Cardiac muscle cell (in vitro differentiated cells and primary cell): ENCODE measurements at regions not wholly inside any gene's neighbourhood (a gene's known extent, or its start where the extent isn't known, plus 50 kb on each side); places are given as distances from the start of the nearest gene placed in this dataset.
"Not testable (repeated sequence)": the region's sequence is repeated elsewhere in the genome, so short reads cannot be mapped to it uniquely, and the experiment has no call there.

Source experiments
- DNase-seq, 2 donors: peaks; one replicate each; pipeline versions ENCODE4 v3.0.0 to v3.0.0-alpha.2; 2010 to 2017; ENCODE audit warnings: low read depth in 1 of 2, low spot score in 1 of 2
- H3K27ac ChIP-seq: fragments of 200-600 bp; sonication (generic); 2 replicates; pipeline ENCODE4 v1.5.1; 2016
- H3K27me3 ChIP-seq: fragments of 200-600 bp; sonication (generic); 2 replicates; pipeline ENCODE4 v1.6.0; 2016; ENCODE audit warnings: control low read depth
- H3K36me3 ChIP-seq: fragments of 200-600 bp; sonication (generic); 2 replicates; pipeline ENCODE4 v1.5.1; 2016; ENCODE audit warnings: control low read depth
- H3K4me1 ChIP-seq: fragments of 200-600 bp; sonication (generic); 2 replicates; pipeline ENCODE4 v1.8.1; 2017; ENCODE audit warnings: low read depth, mild to moderate bottlenecking, mixed run types
- H3K4me3 ChIP-seq: fragments of 200-600 bp; sonication (generic); 2 replicates; pipeline ENCODE4 v1.5.1; 2016; ENCODE audit warnings: mild to moderate bottlenecking
- H3K9me3 ChIP-seq: fragments of 200-600 bp; sonication (generic); 2 replicates; pipeline ENCODE4 v1.5.1; 2017; ENCODE audit warnings: low read depth, mild to moderate bottlenecking, control low read depth
- TF ChIP-seq, protein P1 (sequence below): IDR thresholded peaks from 2 replicates; pipeline ENCODE4 v1.5.1; 2012; ENCODE audit warnings: low read depth, mild to moderate bottlenecking, low read length

DNA sequence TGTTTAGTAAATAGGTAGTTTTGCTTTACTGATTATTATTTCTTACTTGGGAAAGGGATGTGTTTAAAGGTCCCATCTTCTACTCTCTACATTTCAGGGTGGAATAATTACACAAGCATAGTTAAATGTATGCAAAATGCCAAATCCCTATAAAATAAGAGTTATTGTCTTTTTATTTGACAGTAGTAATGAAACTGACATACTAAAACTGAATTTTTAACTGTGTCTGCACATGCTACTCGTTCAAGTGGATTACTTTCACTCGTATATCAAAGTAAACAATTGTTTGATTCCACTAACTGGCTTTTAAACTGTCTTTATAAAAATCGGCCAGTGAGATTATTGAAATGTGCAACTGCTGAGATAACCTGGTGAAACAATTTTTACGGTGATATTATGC, 602.9 kb upstream of the ADGRB3 start:
- DNase-seq, result no peak
- H3K4me1 ChIP-seq, result no peaks in the 10 kb centered on the region
- H3K4me3 ChIP-seq, result no peak overlapping the region
- no peaks in the 10 kb centered on the region for H3K36me3 ChIP-seq
- H3K27me3 ChIP-seq, result no peaks in the 10 kb centered on the region
- TF ChIP-seq, protein P1, sequence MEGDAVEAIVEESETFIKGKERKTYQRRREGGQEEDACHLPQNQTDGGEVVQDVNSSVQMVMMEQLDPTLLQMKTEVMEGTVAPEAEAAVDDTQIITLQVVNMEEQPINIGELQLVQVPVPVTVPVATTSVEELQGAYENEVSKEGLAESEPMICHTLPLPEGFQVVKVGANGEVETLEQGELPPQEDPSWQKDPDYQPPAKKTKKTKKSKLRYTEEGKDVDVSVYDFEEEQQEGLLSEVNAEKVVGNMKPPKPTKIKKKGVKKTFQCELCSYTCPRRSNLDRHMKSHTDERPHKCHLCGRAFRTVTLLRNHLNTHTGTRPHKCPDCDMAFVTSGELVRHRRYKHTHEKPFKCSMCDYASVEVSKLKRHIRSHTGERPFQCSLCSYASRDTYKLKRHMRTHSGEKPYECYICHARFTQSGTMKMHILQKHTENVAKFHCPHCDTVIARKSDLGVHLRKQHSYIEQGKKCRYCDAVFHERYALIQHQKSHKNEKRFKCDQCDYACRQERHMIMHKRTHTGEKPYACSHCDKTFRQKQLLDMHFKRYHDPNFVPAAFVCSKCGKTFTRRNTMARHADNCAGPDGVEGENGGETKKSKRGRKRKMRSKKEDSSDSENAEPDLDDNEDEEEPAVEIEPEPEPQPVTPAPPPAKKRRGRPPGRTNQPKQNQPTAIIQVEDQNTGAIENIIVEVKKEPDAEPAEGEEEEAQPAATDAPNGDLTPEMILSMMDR, result no peak
- no peaks in the 10 kb centered on the region for H3K9me3 ChIP-seq
- no peak overlapping the region for H3K27ac ChIP-seq

DNA sequence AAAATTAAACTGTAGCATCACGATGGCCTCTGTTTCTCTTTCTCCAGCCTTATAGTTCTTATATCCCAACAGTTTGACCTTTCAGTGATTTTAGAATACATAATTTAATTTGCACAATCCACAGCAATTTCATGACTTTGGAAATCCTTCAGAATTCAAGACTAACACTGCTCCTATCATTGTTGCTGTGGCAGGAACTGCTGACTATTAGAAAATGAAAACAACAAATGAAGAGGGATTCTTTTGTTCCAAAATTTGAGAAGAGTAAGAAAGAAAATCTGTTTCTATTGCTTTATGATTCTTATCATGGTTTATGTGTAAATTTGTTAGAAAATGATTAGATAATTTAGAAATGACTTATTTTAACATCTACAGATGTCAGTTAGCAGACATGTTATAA, 604.0 kb upstream of the ADGRB3 start:
- Histone ChIP-seq H3K4me1 (no peaks in the 10 kb centered on the region), H3K27ac (no peak overlapping the region), H3K27me3 (no peaks in the 10 kb centered on the region), H3K9me3 (no peaks in the 10 kb centered on the region), H3K4me3 (no peak overlapping the region), H3K36me3 (no peaks in the 10 kb centered on the region)
- TF ChIP-seq, protein P1, result no peak
- DNase-seq, result no peak

DNA sequence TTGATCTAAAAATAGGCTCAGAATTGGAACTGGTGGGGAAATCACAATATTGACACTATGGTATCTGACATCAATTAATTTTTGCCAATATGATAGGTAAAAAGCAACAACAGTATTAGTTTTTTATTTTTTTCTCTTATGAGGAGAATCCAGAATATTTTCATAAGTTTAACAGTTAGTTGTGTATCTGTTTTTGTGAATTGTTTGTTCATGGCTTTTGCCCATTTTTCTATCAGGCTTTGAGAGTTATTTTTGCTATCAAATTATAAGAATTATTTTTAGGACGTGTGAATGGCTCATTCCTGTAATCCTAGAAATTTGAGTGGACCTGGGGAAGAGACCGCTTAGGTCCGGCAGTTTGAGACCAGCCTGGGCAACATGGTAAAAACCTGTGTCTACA, 608.6 kb upstream of the ADGRB3 start:
- no peaks in the 10 kb centered on the region for H3K4me1 ChIP-seq

DNA sequence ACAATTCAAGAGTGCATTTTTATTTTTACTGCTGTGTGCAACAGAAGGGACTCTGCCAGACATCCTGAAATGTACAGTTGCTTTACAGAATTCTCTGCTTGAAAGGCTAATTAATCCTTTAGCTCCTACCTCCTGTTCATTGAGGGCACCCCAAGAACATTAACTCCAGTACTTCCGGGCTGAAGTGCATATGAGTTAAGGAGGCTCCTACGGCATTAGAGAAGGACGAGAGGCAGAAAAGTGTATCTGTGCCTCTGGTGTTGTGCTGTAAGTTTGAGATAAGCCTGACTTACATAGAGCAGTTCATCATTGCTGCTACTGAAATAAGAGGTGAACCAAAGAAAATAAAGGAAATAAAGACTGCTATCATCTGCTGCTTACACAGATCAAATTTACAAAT, 609.3 kb upstream of the ADGRB3 start:
- TF ChIP-seq, protein P1, result no peak
- no peak overlapping the region for H3K27ac ChIP-seq

More for the DNA sequence above, 608.6 kb upstream of the ADGRB3 start:
- Histone ChIP-seq H3K36me3 (no peaks in the 10 kb centered on the region), H3K9me3 (no peaks in the 10 kb centered on the region), H3K27ac (no peak overlapping the region), H3K4me3 (no peak overlapping the region), H3K27me3 (no peaks in the 10 kb centered on the region)
- DNase-seq, result no peak
- TF ChIP-seq, protein P1, result no peak

DNA sequence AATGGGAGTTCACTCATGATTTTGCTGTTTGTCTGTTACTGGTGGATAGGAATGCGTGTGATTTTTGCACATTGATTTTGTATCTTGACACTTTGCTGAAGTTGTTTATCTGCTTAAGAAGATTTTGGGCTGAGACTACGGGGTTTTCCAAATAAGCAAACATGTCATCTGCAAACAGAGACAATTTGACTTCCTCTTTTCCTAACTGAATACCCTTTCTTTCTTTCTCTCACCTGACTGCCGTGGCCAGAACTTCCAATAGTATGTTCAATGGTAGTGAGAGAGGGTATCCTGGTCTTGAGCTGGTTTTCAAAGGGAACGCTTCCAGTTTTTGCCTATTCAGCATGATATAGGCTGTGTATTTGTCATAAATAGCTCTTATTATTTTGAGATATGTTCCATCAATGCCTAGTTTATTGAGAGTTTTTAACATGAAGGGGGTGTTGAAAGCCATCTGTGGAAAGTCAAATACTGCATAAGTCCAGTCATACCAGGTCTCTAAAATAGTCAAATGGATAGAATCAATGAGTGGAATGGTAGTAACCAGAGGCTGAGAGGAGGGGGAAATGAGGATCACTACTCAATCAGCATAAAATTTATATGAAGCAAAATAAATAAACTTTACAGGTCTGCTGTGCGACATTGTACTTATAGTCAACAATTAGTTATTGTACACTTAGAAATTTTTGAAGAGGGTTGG, 610.4 kb upstream of the ADGRB3 start:
- TF ChIP-seq, protein P1, result no peak
- no peak for DNase-seq
- Histone ChIP-seq H3K9me3 (no peaks in the 10 kb centered on the region), H3K27me3 (no peaks in the 10 kb centered on the region), H3K36me3 (no peaks in the 10 kb centered on the region), H3K27ac (no peak overlapping the region), H3K4me1 (no peaks in the 10 kb centered on the region), H3K4me3 (no peak overlapping the region)

More for the DNA sequence above, 609.3 kb upstream of the ADGRB3 start:
- Histone ChIP-seq H3K27me3 (no peaks in the 10 kb centered on the region), H3K36me3 (no peaks in the 10 kb centered on the region), H3K4me1 (no peaks in the 10 kb centered on the region), H3K9me3 (no peaks in the 10 kb centered on the region), H3K4me3 (no peak overlapping the region)
- peak in 1 of 2 donors; percentile 7 for DNase-seq

DNA sequence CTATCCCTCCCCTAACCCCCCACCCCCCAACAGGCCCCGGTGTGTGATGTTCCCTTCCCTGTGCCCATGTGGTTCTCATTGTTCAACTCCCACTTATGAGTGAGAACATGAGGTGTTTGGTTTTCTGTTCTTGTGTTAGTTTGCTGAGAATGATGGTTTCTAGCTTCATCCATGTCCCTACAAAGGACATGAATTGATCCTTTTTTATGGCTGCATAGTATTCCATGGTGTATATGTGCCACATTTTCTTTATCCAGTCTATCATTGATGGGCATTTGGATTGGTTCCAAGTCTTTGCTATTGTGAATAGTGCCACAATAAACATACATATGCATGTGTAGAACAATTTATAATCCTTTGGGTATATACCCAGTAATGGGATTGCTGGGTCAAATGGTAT, 612.1 kb upstream of the ADGRB3 start:
- H3K27me3 ChIP-seq, H3K36me3 ChIP-seq, DNase-seq, H3K4me3 ChIP-seq, H3K4me1 ChIP-seq, H3K9me3 ChIP-seq, H3K27ac ChIP-seq: not testable (repeated sequence)
